ENCODE measurements at regions not wholly inside any gene's neighbourhood (a gene's known extent, or its start where the extent isn't known, plus 50 kb on each side); places are given as distances from the start of the nearest gene placed in this dataset.

- no peak for DNase-seq
Observed at GRCh38 chr2:236656721-236657120, 87.1 kb downstream of the ACKR3 start.

DNA sequence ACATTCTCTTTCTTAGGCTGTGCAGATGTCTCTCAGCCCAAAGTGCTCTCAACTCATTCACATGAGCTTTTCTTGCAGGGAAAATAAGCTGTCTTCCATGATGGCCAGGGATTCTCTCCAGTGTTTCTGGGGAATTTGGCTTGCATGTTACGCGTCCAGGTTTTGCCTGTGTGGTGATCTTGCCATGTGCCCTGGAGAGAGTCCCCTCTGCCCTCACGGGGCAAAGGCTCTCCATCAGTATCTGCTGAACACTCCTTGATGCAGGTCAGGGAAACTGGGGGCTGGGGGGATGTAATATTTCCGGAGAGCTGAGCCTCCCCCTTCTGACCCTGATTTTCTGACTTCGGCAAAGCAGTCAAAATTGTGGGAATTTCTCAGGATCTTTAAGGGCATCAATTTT lies 87.6 kb downstream of the ACKR3 start:
- no peak for DNase-seq

DNA sequence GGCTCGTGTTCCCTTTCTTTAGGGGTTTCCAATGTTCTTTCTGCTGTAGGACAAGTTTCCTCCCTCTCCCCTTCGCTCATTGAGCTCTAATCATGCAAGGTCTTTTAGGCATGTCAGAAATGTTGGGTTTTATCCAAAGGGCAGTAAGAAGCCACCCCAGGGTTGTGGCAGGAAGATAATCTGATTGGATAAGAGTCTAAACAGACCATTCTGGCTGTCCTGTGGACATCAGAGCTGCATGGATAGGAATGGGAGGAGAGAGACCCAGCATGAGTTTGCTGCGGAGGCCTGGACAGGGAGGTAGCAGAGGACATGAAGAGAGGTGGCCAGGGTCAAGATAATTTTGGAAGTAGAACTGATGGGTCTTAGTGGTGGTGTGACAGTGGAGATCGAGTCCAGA lies 88.2 kb downstream of the ACKR3 start:
- no peak for DNase-seq

DNA sequence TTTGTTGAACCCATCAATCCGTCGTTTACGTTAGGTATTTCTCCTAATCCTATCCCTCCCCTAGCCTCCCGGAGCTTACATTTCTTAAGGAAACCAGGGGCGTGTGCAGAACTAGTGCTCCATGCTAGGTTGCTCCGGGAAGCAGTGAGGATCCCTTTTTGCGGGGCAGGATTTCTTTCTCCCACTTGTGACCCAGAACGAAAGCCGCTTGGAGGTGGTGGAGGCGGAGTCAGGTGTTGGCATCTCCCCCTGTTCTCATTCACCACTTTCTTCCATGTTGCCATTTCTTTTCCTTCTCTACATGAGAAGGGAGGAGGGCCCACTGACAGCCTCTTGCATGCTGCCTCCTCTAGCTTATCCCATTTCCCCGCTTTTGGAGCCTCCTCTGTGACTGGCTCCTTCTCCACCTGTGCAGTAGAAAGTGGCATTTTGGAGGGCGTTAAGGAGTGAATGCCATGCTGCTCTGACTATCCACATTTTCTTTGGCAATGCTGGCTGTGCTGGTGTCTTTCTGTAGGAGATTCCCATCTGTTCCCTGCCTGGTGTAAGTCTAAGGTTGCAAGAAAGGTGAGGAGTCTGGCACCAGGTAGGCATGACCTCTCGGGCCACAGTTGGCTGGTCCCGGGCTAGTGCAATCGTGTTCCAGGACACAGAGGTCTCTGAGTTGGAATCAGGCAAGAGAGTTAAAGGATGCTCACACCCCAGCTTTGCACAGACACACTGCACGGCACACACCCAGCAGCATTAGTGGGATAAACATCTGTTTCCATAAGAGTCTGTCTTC lies 89.5 kb downstream of the ACKR3 start:
- no peak for DNase-seq

- DNase-seq: no peak
Observed at GRCh38 chr2:236659758-236660150, 90.1 kb downstream of the ACKR3 start.

DNA sequence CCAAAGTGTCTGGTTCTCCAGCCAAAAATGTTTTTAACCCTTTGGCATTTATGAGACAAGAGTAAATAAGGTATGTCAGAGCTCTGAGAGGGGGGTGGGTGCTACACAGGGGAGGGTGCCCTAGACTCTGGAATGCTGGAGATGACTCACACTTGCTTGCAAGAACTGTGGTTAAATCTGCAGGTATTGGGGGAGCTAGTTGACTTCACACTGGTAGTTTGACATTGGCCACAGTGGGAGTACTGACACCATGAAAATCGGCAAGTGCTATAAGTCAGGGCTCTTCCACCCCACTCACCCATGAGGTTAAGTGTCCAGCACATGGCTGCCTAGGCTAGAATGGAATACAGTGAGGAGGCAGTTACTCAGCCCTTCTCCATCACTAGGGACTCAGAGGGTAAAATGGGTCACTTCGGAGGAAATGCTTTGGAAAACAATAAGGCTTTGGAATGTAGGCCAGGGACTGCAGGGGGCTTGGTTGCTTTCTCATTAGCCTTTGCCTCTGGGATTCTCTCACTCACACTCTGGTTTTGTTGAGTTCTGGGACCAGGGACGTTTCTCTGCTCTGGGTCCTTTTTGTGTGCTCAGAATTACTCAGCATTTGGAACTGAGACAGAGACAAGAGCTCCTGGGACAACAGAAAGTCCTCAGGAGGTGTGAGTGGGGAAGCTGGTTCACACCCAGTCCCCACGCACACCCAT lies 91.6 kb downstream of the ACKR3 start:
- DNase-seq: no peak

DNA sequence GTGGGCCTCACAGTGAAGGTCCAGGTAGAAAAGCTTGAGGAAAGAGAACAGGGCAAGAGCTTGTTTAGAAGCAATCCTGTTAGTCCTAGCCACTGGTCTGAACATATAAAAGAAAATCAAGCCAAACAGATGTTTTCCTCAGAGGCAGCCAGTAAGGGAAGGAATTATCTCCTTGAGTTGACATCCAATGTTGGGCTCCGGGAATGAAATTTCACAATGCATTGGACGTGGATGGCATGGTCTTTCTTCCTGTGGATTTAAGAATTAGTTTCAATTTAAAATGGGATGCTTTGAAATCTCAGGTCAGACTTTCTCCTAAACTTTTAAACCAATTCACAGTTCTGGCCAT lies 92.1 kb downstream of the ACKR3 start:
- DNase-seq: no peak

DNA sequence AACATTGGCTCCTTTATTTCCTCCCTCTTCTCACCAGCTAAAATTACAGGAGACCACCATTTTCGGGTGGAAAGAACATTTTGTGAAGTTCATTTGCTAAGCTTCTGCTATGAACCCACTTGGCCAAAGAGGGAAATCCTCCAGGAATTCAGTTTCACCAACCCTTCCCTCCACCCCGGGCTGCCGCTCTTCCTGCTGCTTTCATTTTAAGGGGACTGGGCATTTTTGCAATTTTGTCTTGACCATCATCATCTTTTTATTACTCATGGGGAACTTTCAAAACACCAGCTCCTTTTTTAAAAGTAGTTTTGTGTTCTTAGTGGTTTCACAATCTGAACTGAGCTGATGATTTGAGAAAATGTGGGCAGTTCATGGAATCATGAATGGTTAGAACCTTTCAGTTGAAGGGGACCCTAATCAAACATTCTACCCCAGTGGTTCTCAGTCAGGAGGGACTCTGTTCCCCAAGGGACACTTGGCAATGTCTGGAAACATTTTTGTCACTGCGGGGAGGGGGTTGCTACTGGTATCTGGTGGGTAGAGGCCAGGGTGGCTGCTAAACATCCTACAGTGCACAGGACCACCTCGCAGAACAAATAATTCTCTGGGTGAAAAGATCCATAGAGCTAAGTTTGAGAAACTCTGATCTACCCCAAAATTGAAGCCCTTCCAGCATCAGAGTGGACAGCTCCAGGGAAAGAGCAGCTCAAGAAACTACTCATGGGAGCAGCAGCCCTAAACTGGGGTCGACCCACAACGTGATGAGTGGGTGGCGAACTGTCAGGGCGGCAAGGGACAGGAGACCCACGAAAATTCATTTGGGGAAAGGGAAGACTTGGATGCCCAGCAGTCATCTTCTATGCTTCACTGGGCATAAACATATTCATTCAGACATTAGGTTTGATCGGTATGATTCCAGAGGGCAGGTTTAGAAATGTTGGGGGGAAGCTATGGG lies 92.9 kb downstream of the ACKR3 start:
- DNase-seq: no peak

DNA sequence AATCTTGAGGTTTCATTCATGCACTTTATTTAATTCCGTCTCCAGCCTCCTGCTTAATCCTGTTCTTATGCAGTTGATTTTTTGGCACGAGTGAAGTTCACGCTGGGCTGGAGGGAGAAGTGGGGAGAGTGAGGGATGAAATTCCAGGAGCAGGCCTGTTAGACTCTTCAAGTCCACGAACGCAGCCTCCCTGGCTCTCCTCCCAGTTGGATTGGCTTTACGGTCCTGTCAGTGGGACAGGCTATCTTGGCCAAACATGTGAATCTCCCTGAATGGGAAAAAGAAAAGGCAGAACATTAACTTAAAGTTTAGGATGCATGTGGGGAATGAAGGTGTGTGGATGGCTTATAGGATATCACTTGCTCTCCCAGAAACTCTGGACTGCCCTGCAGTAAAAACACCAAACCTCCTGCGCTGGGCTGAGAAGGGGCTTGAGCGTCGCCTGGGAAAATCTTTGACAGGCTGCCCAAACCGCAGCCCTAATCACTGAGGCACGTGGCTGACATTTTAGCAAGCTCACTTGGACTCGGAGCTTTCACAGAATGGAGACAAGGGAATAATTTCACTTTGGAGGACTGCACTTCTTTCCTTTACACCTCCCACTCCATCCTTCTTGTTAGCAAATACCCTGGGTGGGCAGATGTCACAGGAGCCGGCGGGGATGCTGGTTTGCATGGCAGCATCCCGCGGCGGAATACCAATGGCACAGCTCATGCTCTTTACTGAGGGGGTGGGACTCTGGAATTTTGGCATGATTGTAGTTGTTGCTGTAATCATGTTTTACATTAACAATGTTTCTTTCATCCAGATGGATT lies 93.9 kb downstream of the ACKR3 start:
- no peak for DNase-seq

- DNase-seq: no peak
Observed at GRCh38 chr2:236664136-236664535, 94.5 kb downstream of the ACKR3 start.

DNA sequence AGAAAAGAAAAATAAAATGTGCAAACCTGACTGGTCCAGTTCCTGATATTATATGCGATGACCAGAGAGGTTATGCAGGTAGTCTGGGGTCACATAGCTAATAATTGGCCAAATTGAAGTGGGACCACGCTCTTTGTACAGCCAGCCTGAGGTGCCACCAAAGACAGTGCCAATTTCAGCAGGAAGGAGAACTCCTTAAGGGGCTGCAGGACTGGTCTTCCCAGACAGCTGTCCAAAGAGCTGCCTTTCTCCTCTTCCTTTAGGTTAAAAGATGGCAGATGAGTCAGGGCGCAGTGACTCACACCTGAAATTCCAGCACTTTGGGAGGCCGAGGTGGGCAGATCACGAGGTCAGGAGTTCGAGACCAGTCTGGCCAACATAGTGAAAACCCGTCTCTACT lies 95.5 kb downstream of the ACKR3 start:
- DNase-seq: no peak

GRCh38 chr2:236665572-236666118 lies 96.0 kb downstream of the ACKR3 start:
- no peak for DNase-seq

- no peak for DNase-seq
Observed at GRCh38 chr2:236666646-236667204, 97.1 kb downstream of the ACKR3 start.

GRCh38 chr2:236667526-236667925 lies 97.9 kb downstream of the ACKR3 start:
- DNase-seq: no peak

- no peak for DNase-seq
Observed at GRCh38 chr2:236668531-236668969, 98.9 kb downstream of the ACKR3 start.

- DNase-seq: no peak
Observed at GRCh38 chr2:236670235-236670620, 100.6 kb downstream of the ACKR3 start.

DNA sequence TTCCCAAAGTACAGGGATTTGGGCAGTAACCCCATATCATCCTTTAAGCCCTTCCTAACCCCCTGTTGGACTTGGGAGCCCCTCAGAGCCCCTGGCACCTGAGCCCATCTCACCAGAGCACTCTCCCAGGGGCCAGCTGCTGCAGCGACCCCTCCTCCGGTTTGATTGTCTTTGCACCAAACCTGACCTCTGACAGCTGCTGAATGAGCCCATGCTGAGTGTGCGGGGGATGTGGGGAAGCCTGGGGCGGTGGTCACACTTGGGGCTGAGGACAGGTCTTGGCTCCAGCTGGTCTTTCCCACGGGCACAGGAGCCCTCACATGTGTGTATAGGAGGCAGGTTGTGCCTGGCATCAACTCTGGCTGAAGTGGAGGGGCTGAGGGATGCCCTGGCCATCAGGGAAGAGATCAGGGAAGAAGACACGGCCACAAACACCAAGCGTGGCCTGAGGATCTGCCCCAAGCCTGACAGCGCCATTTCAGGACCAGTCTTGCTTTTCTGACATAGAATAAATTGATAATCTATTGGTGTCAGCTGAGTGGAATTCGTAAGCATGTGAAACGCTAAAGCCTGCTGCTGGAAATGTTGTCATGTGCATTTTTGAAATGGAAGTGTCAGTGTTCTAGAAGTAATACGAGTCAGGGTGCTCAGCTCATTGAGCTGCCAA lies 102.4 kb downstream of the ACKR3 start:
- DNase-seq: no peak

DNA sequence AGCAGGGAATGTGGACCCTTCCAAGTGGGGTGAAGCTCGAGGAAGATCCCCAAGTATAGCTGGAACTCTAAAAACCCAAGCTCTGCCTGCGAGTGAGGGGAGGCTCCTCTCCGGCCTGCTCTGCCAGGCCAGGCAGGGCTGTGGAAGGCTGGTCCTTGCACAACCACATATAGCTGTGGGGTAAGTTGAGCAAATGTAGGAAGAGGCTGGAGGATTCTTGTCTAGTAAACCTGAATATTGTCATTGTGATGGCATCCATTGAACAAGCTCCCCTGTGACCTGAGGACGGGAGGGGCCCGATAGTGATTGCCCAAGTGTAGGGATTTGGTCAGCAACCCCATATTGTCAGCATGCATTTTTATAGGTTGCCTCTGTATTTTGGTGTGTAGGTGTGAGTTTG lies 103.0 kb downstream of the ACKR3 start:
- DNase-seq: no peak

- no peak for DNase-seq
Observed at GRCh38 chr2:236673126-236673822, 103.6 kb downstream of the ACKR3 start.

GRCh38 chr2:236673823-236674185 lies 104.2 kb downstream of the ACKR3 start:
- no peak for DNase-seq

- no peak for DNase-seq
Observed at GRCh38 chr2:236674238-236674637, 104.6 kb downstream of the ACKR3 start.

All from activated gamma-delta T cell treated with Interleukin-2 at 50 U/mL for 16 hours (primary cell).